H1 (cell line): ENCODE measurements at regions not wholly inside any gene's neighbourhood (a gene's known extent, or its start where the extent isn't known, plus 50 kb on each side); places are given as distances from the start of the nearest gene placed in this dataset.
A peak's percentile ranks its signal among the peaks of the same experiment; 100 is the strongest.

ENCODE experiments used
- CTCF ChIA-PET: fragments of 300-600 bp; sonication (Branson Sonifier 250); formaldehyde crosslinking; loops from one replicate; lab custom pipeline; 2021; ENCODE audit not compliant: partially characterized antibody; lab: Charles Lee
- POLR2A ChIA-PET: fragments of 300-600 bp; sonication (Branson Sonifier 250); formaldehyde crosslinking; loops from one replicate; lab custom pipeline; 2021; ENCODE audit warnings: inconsistent platforms; ENCODE audit not compliant: partially characterized antibody; lab: Charles Lee
- DNase-seq, 2 experiments: peaks; one replicate each; pipeline versions ENCODE4 v3.0.0 to v3.0.0-alpha.2; 2010 to 2022; ENCODE audit warnings: low spot score in 2 of 2, low read depth in 1 of 2, mixed read lengths in 1 of 2
- FAIRE-seq: peaks from 2 replicates; lab custom pipeline; 2011; peaks lifted over from hg19 to GRCh38; lab: Jason Lieb, UNC
- H2AFZ ChIP-seq: 2 replicates; pipeline ENCODE4 v1.8.1; 2012; ENCODE audit warnings: low read length, inconsistent platforms
- H2AK5ac ChIP-seq: 2 replicates; pipeline ENCODE4 v1.6.1; 2013; ENCODE audit warnings: low read depth, low read length
- H2BK120ac ChIP-seq: replicated peaks from 2 replicates; pipeline ENCODE3; 2013; ENCODE audit warnings: low read depth, low read length, inconsistent platforms
- H2BK12ac ChIP-seq: 2 replicates; pipeline ENCODE4 v1.6.1; 2013; ENCODE audit warnings: low read depth, low read length
- H2BK15ac ChIP-seq: 2 replicates; pipeline ENCODE4 v1.6.1; 2013; ENCODE audit warnings: low read length
- H2BK20ac ChIP-seq: 2 replicates; pipeline ENCODE4 v1.6.1; 2013; ENCODE audit warnings: low read length
- H2BK5ac ChIP-seq: 2 replicates; pipeline ENCODE4 v1.6.1; 2013; ENCODE audit warnings: low read depth, low read length
- H3K14ac ChIP-seq: 2 replicates; pipeline ENCODE4 v1.6.1; 2013; ENCODE audit warnings: inconsistent platforms; ENCODE audit not compliant: insufficient read length
- H3K18ac ChIP-seq: 2 replicates; pipeline ENCODE4 v1.6.1; 2013; ENCODE audit warnings: low read length; ENCODE audit errors: extremely low read depth
- H3K23ac ChIP-seq: 2 replicates; pipeline ENCODE4 v1.6.1; 2013; ENCODE audit warnings: inconsistent platforms; ENCODE audit not compliant: insufficient read length
- H3K23me2 ChIP-seq: 2 replicates; pipeline ENCODE4 v1.6.1; 2013; ENCODE audit warnings: low read depth, low read length
- H3K27ac ChIP-seq: 2 replicates; pipeline ENCODE4 v1.6.1; 2011; ENCODE audit warnings: low read depth, low read length, inconsistent platforms
- H3K27me3 ChIP-seq, 4 experiments: replicated peaks in 1 of 4; 1 replicate in 1 of 4; 2 replicates in 3 of 4; pipeline versions ENCODE4 v1.6.1 to v1.8.1; 2011 to 2013; ENCODE audit warnings: low read length in 3 of 4, mild to moderate bottlenecking in 3 of 4, inconsistent platforms in 2 of 4, mixed read lengths in 2 of 4, moderate library complexity in 1 of 4; ENCODE audit not compliant: control insufficient read depth in 3 of 4, insufficient read depth in 3 of 4; ENCODE audit errors: extremely low read depth in 1 of 4
- H3K36me3 ChIP-seq, 4 experiments: 2 replicates each; pipeline versions ENCODE4 v1.6.1 to v1.8.1; 2011 to 2013; ENCODE audit warnings: mild to moderate bottlenecking in 4 of 4, low read length in 3 of 4, moderate library complexity in 2 of 4, control low read depth in 1 of 4, inconsistent platforms in 1 of 4; ENCODE audit not compliant: insufficient read depth in 4 of 4, control insufficient read depth in 2 of 4
- H3K4ac ChIP-seq: replicated peaks from 2 replicates; pipeline ENCODE3; 2013; ENCODE audit warnings: low read length, low read depth, mixed read lengths, inconsistent platforms; ENCODE audit not compliant: insufficient read length
- H3K4me1 ChIP-seq, 4 experiments: replicated peaks in 1 of 4; 1 replicate in 1 of 4; 2 replicates in 3 of 4; pipeline versions ENCODE4 v1.6.1 to v1.8.1; 2011 to 2013; ENCODE audit warnings: low read length in 3 of 4, inconsistent platforms in 2 of 4, mixed read lengths in 1 of 4; ENCODE audit not compliant: insufficient read depth in 4 of 4, control insufficient read depth in 3 of 4
- H3K4me2 ChIP-seq, 2 experiments: 2 replicates each; pipeline versions ENCODE4 v1.6.1 to v1.8.1; 2011 to 2013; ENCODE audit warnings: low read depth in 2 of 2, low read length in 2 of 2, control low read depth in 1 of 2, inconsistent platforms in 1 of 2, mild to moderate bottlenecking in 1 of 2; ENCODE audit not compliant: insufficient read depth in 1 of 2
- H3K4me3 ChIP-seq, 4 experiments: fragments of 200-600, 300-600 bp in 1 of 4; sonication (generic), shearing (Covaris generic), sonication (Bioruptor Twin) in 1 of 4; 2 replicates each; pipeline versions ENCODE4 v1.5.1 to v1.8.1; 2011 to 2016; ENCODE audit warnings: low read length in 4 of 4, low read depth in 3 of 4, control low read depth in 2 of 4, inconsistent platforms in 2 of 4, mild to moderate bottlenecking in 2 of 4, mixed read lengths in 1 of 4, moderate library complexity in 1 of 4; ENCODE audit not compliant: insufficient read depth in 2 of 4; ENCODE audit errors: extremely low read depth in 1 of 4
- H3K56ac ChIP-seq: replicated peaks from 2 replicates; pipeline ENCODE3; 2013; ENCODE audit warnings: low read depth, mild to moderate bottlenecking, mixed read lengths, low read length, inconsistent platforms; ENCODE audit not compliant: insufficient read length
- H3K79me1 ChIP-seq: 2 replicates; pipeline ENCODE4 v1.6.1; 2013; ENCODE audit warnings: low read depth, low read length, control low read depth
- H3K79me2 ChIP-seq, 2 experiments: 2 replicates each; pipeline versions ENCODE4 v1.6.1 to v1.8.1; 2012 to 2013; ENCODE audit warnings: low read length in 2 of 2, mild to moderate bottlenecking in 2 of 2, inconsistent platforms in 1 of 2; ENCODE audit not compliant: insufficient read depth in 2 of 2, control insufficient read depth in 1 of 2
- H3K9ac ChIP-seq, 4 experiments: replicated peaks in 1 of 4; 1 replicate in 1 of 4; 2 replicates in 3 of 4; pipeline versions ENCODE4 v1.6.1 to v1.8.1; 2011 to 2013; ENCODE audit warnings: low read depth in 3 of 4, low read length in 3 of 4, control low read depth in 2 of 4, mild to moderate bottlenecking in 2 of 4, moderate library complexity in 2 of 4, inconsistent platforms in 1 of 4; ENCODE audit errors: extremely low read depth in 1 of 4
- H3K9me3 ChIP-seq, 2 experiments: 2 replicates each; pipeline versions ENCODE4 v1.6.1 to v1.8.1; 2012 to 2013; ENCODE audit warnings: mild to moderate bottlenecking in 2 of 2, moderate library complexity in 2 of 2, control low read depth in 1 of 2, inconsistent platforms in 1 of 2, low read depth in 1 of 2, low read length in 1 of 2, mixed read lengths in 1 of 2; ENCODE audit not compliant: insufficient read depth in 2 of 2
- H4K20me1 ChIP-seq, 2 experiments: replicated peaks in 1 of 2; 2 replicates each; pipeline versions ENCODE3 to v1.8.1; 2011 to 2013; ENCODE audit warnings: inconsistent platforms in 2 of 2, low read length in 2 of 2, mild to moderate bottlenecking in 1 of 2; ENCODE audit not compliant: insufficient read depth in 2 of 2, control insufficient read depth in 1 of 2
- H4K5ac ChIP-seq: 2 replicates; pipeline ENCODE4 v1.6.1; 2013; ENCODE audit warnings: low read length, low read depth, mixed read lengths, inconsistent platforms; ENCODE audit not compliant: insufficient read length
- H4K8ac ChIP-seq: 2 replicates; pipeline ENCODE4 v1.8.0; 2013; ENCODE audit warnings: mild to moderate bottlenecking, moderate library complexity, low read length, inconsistent platforms; ENCODE audit not compliant: insufficient read depth; ENCODE audit errors: extremely low read depth
- H4K91ac ChIP-seq: replicated peaks from 2 replicates; pipeline ENCODE3; 2013; ENCODE audit warnings: low read length, mixed read lengths, inconsistent platforms; ENCODE audit not compliant: insufficient read length
- ATF2 ChIP-seq: IDR thresholded peaks from 2 replicates; pipeline ENCODE4 v1.6.1; 2012; ENCODE audit warnings: low read length, inconsistent platforms
- CBX8 ChIP-seq: fragments of 300-800, 300-1000 bp; sonication (generic); IDR thresholded peaks from 2 replicates; pipeline ENCODE4 v1.7.1; 2016; ENCODE audit warnings: low read depth, low read length, borderline replicate concordance
- CTCF ChIP-seq, 3 experiments: IDR thresholded peaks; 1 replicate in 2 of 3; 2 replicates in 1 of 3; pipeline versions ENCODE4 v1.5.1 to v1.6.1; 2011; ENCODE audit warnings: low read length in 3 of 3, mild to moderate bottlenecking in 3 of 3, inconsistent platforms in 2 of 3, low read depth in 1 of 3, moderate library complexity in 1 of 3; ENCODE audit not compliant: insufficient read depth in 1 of 3; ENCODE audit errors: control extremely low read depth in 1 of 3
- KDM5A ChIP-seq: fragments of 200-600 bp; IDR thresholded peaks from 2 replicates; pipeline ENCODE4 v1.7.1; 2012; ENCODE audit warnings: mild to moderate bottlenecking, low read length, inconsistent platforms, mixed read lengths
- NANOG ChIP-seq: IDR thresholded peaks from 2 replicates; pipeline ENCODE4 v1.6.1; 2011; ENCODE audit warnings: low read length, low read depth, mild to moderate bottlenecking, inconsistent platforms; ENCODE audit not compliant: insufficient read depth, poor library complexity, severe bottlenecking
- TAF7 ChIP-seq: optimal IDR thresholded peaks from 2 replicates; pipeline ENCODE3; 2011; ENCODE audit warnings: low read depth, mild to moderate bottlenecking, inconsistent platforms, low read length, moderate library complexity, borderline replicate concordance
- WGBS, 2 experiments: shearing (Covaris generic) in 1 of 2; methylation state at CpG; one replicate each; pipeline versions ENCODE4 v1.1.6 to v1.1.7; 2013 to 2015; ENCODE audit warnings: low lambda C conversion rate in 2 of 2, mixed read lengths in 2 of 2, inconsistent platforms in 1 of 2, low coverage in 1 of 2, missing lambda C conversion rate in 1 of 2; ENCODE audit not compliant: insufficient replicate concordance in 2 of 2, insufficient coverage in 1 of 2, insufficient read length in 1 of 2; ENCODE audit errors: extremely low coverage in 1 of 2, missing lambda C conversion rate in 1 of 2; 5-methylcytosine and 5-hydroxymethylcytosine counted together

GRCh38 chr5:165149431-165149830 lies 1644.0 kb downstream of the MAT2B start:
- DNase-seq = no peak
- FAIRE-seq = peak; percentile 13
- Histone ChIP-seq H3K4me1 (peaks cover 0 to 3% (median 0%) of the 10 kb centered on the region in 4 experiments; a peak in 1 of 7 replicates), H4K91ac (no peak overlapping the region), H3K27ac (no peak overlapping the region), H3K79me1 (no peaks in the 10 kb centered on the region), H2AK5ac (no peak overlapping the region), H4K5ac (no peak overlapping the region), H2BK12ac (no peak overlapping the region), H3K18ac (no peak overlapping the region), H3K4me3 (no peak overlapping the region), H3K27me3 (no peaks in the 10 kb centered on the region), H3K23me2 (no peaks in the 10 kb centered on the region), H3K9ac (no peak overlapping the region), H2BK20ac (no peak overlapping the region), H2AFZ (no peak overlapping the region), H4K8ac (no peak overlapping the region), H3K36me3 (no peaks in the 10 kb centered on the region), H3K56ac (no peak overlapping the region), H4K20me1 (no peaks in the 10 kb centered on the region), H2BK15ac (no peak overlapping the region)
- whole genome bisulfite sequencing, 2 experiments = 100% methylated on average over 1 of the region's 1 CpG; no CpG with 5 or more reads in 1 of the 2 experiments
- CTCF ChIA-PET = interaction anchor here (0.6 to 1.7 kb wide), 4 partner anchors 10 to 22 kb away, joined by 3 to 5 read pairs (median 3); no protein-coding TSS in a partner anchor
- TF ChIP-seq CBX8 (no peak), TAF7 (no peak), NANOG (no peak), CTCF (IDR thresholded peaks at IDR 0.05; ENCODE audit: control extremely low read depth in 1 of 3, insufficient read depth in 1 of 3, low read depth in 1 of 3, low read length in 3 of 3) (no peak), KDM5A (no peak), ATF2 (no peak)
- TF ChIP-seq, all 59 proteins: peak for 0
- H3K23ac ChIP-seq = no peak overlapping the region
- H3K4me2 ChIP-seq = no peak overlapping the region
- H2BK5ac ChIP-seq = no peak overlapping the region
- H3K79me2 ChIP-seq = no peaks in the 10 kb centered on the region
- H3K14ac ChIP-seq = no peak overlapping the region
- no peak overlapping the region for H2BK120ac ChIP-seq
- no peak overlapping the region for H3K4ac ChIP-seq
- H3K9me3 ChIP-seq = no peaks in the 10 kb centered on the region
- POLR2A ChIA-PET = no interaction called here
